Uterus (tissue), 3 donors: ENCODE measurements at regions not wholly inside any gene's neighbourhood (a gene's known extent, or its start where the extent isn't known, plus 50 kb on each side); places are given as distances from the start of the nearest gene placed in this dataset.

Source experiments
- DNase-seq, 2 donors: peaks; one replicate each; pipeline ENCODE4 v3.0.0-alpha.2; 2019 to 2020
- H3K27ac ChIP-seq, 2 donors: fragments of 200-600 bp; sonication (generic); 1 replicate in 1 of 2; 2 replicates in 1 of 2; pipeline ENCODE4 v1.5.1; 2016 to 2018
- H3K27me3 ChIP-seq, 2 donors: fragments of 200-600 bp; sonication (generic); one replicate each; pipeline ENCODE4 v1.5.1; 2018 to 2019; ENCODE audit warnings: control low read depth in 1 of 2
- H3K36me3 ChIP-seq, 2 donors: fragments of 200-600 bp; sonication (generic); one replicate each; pipeline ENCODE4 v1.5.1; 2019; ENCODE audit warnings: control low read depth in 1 of 2
- H3K4me1 ChIP-seq, 2 donors: fragments of 200-600 bp; sonication (generic); one replicate each; pipeline ENCODE4 v1.5.1; 2018 to 2019; ENCODE audit warnings: control low read depth in 1 of 2
- H3K4me3 ChIP-seq, 2 donors: fragments of 200-600 bp; sonication (generic); 1 replicate in 1 of 2; 2 replicates in 1 of 2; pipeline ENCODE4 v1.5.1; 2018 to 2019; ENCODE audit warnings: mild to moderate bottlenecking in 1 of 2
- H3K9me3 ChIP-seq, 2 donors: fragments of 200-600 bp; sonication (generic); one replicate each; pipeline ENCODE4 v1.5.1; 2019; ENCODE audit warnings: control low read depth in 1 of 2
- POLR2A ChIP-seq, 2 donors: fragments of 450-650 bp; IDR thresholded peaks; one replicate each; pipeline ENCODE4 v1.6.1; 2016; ENCODE audit warnings: antibody characterized with exemption in 2 of 2, mild to moderate bottlenecking in 1 of 2, moderate library complexity in 1 of 2
- intact Hi-C: fragments of 100-400 bp; cut with DNase I; formaldehyde crosslinking; loops from one replicate; pipeline ENCODE4 v1.15.1; 2023; ENCODE audit warnings: low total_unique reads
- TF ChIP-seq, protein P1 (sequence below), 4 experiments: fragments of 200-600 bp in 2 of 4; fragments of 450-650 bp in 2 of 4; sonication (generic) in 2 of 4; IDR thresholded peaks; one replicate each; pipeline ENCODE4 v1.5.1; 2016 to 2019; ENCODE audit warnings: antibody characterized with exemption in 4 of 4, mild to moderate bottlenecking in 2 of 4, moderate library complexity in 1 of 4
- donor health status: DM: yes; HTN: yes; CAD: no.

DNA sequence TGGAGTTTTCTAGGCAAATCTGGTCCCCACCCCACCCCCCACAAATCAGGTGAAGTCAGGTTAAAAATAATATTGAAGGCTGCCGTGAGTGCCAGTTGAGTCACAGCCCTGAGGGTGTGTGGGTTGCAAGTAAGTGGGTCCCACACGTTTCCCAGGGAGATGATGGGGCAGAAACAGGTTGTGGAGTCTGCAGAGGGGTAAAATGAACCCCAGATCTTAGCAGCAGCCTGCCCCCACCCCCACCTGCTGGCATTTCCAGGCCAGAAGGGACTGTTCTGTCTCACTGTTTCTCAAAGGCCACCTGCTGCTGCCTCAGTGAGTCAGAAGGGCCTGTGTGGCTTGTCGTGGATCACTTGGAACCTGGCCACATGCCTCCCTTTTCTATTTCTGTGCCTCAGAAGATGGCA lies 59.8 kb upstream of the SMNDC1 start:
- H3K9me3 ChIP-seq, result no peaks in the 10 kb centered on the region
- intact Hi-C loops, result no loop called here
- DNase-seq, result no peak
- no peaks in the 10 kb centered on the region for H3K36me3 ChIP-seq
- no peak for TF ChIP-seq POLR2A (IDR thresholded peaks at IDR 0.05)
- TF ChIP-seq, protein P1, sequence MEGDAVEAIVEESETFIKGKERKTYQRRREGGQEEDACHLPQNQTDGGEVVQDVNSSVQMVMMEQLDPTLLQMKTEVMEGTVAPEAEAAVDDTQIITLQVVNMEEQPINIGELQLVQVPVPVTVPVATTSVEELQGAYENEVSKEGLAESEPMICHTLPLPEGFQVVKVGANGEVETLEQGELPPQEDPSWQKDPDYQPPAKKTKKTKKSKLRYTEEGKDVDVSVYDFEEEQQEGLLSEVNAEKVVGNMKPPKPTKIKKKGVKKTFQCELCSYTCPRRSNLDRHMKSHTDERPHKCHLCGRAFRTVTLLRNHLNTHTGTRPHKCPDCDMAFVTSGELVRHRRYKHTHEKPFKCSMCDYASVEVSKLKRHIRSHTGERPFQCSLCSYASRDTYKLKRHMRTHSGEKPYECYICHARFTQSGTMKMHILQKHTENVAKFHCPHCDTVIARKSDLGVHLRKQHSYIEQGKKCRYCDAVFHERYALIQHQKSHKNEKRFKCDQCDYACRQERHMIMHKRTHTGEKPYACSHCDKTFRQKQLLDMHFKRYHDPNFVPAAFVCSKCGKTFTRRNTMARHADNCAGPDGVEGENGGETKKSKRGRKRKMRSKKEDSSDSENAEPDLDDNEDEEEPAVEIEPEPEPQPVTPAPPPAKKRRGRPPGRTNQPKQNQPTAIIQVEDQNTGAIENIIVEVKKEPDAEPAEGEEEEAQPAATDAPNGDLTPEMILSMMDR (IDR thresholded peaks at IDR 0.05), result no peak
- H3K4me3 ChIP-seq, result no peak overlapping the region
- H3K4me1 ChIP-seq, result no peaks in the 10 kb centered on the region
- no peak overlapping the region for H3K27ac ChIP-seq
- H3K27me3 ChIP-seq, result no peaks in the 10 kb centered on the region

DNA sequence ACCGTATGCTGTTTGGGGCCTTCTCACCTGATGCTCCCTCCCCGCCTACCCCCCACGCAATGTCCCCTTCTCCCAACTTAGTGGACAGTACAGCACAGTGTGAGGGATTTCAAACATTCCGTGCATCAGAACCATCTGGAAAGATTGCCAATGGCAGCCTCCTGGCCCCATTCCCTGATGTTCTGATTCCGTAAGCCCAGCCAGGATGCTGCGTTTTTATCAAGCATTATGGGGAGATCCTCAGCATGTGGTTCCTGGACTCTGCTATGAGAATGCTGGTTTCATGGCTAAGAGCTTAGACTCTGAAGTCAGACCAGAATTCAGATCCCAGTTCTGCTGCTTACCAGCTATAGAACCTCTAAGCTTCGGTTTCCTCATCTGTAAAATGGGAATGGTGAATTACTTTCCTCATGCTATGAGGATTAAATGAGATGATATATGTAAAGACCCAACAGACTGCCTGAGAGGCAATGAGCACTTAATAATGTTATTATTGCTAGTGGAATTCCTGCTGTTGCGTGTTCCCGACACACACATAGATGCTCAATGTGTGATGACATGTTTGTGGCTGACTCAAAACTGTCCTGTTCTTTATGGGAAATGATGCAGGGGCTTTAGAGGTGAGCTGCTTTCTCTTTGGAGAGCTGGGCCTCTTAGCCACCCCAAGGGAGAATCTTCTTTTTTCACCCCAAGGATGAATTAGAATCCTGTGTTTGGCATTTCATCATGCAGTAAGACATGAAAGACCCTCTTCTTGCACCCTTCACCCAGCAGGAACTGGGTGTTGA lies 60.8 kb upstream of the SMNDC1 start:
- no peak for TF ChIP-seq POLR2A (IDR thresholded peaks at IDR 0.05)
- TF ChIP-seq, protein P1 (IDR thresholded peaks at IDR 0.05), result no peak
- Histone ChIP-seq H3K4me3 (no peak overlapping the region), H3K27ac (no peak overlapping the region), H3K36me3 (no peaks in the 10 kb centered on the region), H3K27me3 (no peaks in the 10 kb centered on the region), H3K9me3 (no peaks in the 10 kb centered on the region), H3K4me1 (no peaks in the 10 kb centered on the region)
- no peak for DNase-seq
- intact Hi-C loops, result no loop called here

DNA sequence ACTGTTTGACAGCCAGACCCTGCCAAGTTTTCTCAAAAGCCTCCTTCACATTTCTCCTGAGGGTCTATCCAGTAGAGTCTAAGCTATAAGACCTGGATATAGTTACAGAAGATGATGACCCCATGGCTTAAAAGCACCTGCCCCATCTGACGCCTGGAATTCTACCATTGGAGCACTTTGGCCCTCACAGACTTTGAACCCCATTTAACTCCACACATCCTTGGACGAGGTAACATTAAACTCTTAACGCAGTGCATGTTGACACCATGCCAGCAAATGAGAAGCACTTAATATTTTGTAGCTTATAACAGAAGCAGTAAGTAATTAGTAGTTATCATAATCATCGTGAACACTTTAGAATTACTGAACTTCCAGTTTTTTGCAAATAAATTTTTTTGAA lies 61.9 kb upstream of the SMNDC1 start:
- intact Hi-C loops, result no loop called here

DNA sequence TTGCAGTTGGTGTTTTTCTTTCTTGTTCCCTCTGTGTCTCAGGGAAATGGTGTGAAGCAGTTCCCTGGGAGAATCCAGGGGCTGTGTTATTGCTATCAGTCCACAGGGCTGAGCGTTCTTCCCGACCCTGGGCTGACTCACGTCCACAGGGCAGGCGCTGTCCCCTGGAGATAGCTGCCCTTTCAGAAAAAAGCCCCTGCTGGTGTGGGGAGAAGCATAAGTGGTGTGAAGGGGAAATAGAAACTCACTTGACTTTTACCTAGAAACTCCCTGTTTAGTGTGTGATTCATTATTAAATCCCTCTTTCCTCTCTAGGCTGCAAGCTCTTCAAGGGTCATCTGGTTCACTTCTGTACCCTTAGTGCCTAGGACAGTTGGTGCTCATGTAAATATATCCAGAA lies 63.3 kb upstream of the SMNDC1 start:
- Histone ChIP-seq H3K4me1 (no peaks in the 10 kb centered on the region), H3K27ac (no peak overlapping the region), H3K36me3 (no peaks in the 10 kb centered on the region), H3K4me3 (no peak overlapping the region), H3K27me3 (no peaks in the 10 kb centered on the region), H3K9me3 (no peaks in the 10 kb centered on the region)
- TF ChIP-seq POLR2A (IDR thresholded peaks at IDR 0.05), result no peak
- TF ChIP-seq, protein P1 (IDR thresholded peaks at IDR 0.05), result no peak
- DNase-seq, result no peak
- intact Hi-C loops, result no loop called here

More for the DNA sequence above, 61.9 kb upstream of the SMNDC1 start:
- Histone ChIP-seq H3K36me3 (no peaks in the 10 kb centered on the region), H3K4me3 (no peak overlapping the region), H3K9me3 (no peaks in the 10 kb centered on the region), H3K27me3 (no peaks in the 10 kb centered on the region), H3K4me1 (no peaks in the 10 kb centered on the region), H3K27ac (no peak overlapping the region)
- DNase-seq, result no peak
- no peak for TF ChIP-seq POLR2A (IDR thresholded peaks at IDR 0.05)
- TF ChIP-seq, protein P1 (IDR thresholded peaks at IDR 0.05), result no peak

DNA sequence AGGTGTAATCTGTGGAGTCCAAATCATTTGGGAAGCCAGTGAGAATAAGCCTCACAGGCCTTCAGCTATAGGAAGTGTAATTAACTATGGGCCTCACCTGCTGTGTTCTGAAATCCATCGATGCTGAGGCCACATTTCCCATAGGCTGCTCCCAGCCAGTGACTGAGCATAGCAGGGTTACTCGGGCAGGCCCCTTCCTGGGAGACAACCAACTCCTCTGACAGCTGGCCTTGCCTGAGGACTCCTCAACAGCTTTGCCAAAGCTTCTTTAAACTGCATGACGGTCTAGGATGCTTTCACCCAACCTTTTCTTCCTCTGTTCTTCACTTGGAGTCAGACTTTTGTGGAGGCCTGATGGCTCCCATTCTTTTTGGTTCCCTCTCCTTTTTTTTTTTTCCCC lies 63.8 kb upstream of the SMNDC1 start:
- Histone ChIP-seq H3K36me3 (no peaks in the 10 kb centered on the region), H3K27me3 (no peaks in the 10 kb centered on the region), H3K4me3 (no peak overlapping the region), H3K9me3 (no peaks in the 10 kb centered on the region), H3K4me1 (no peaks in the 10 kb centered on the region), H3K27ac (no peak overlapping the region)
- intact Hi-C loops, result no loop called here
- no peak for DNase-seq
- TF ChIP-seq, protein P1 (IDR thresholded peaks at IDR 0.05), result no peak
- TF ChIP-seq POLR2A (IDR thresholded peaks at IDR 0.05), result no peak
